GM18508 (cell line): ENCODE measurements at regions not wholly inside any gene's neighbourhood (a gene's known extent, or its start where the extent isn't known, plus 50 kb on each side); places are given as distances from the start of the nearest gene placed in this dataset.

Experiments used
- ATAC-seq: cut with Tn5 transposase; IDR thresholded peaks from one replicate; pipeline ENCODE4 v1.9.1; 2021; ENCODE audit warnings: moderate number of reproducible peaks; ENCODE audit not compliant: insufficient read depth, unreplicated experiment

DNA sequence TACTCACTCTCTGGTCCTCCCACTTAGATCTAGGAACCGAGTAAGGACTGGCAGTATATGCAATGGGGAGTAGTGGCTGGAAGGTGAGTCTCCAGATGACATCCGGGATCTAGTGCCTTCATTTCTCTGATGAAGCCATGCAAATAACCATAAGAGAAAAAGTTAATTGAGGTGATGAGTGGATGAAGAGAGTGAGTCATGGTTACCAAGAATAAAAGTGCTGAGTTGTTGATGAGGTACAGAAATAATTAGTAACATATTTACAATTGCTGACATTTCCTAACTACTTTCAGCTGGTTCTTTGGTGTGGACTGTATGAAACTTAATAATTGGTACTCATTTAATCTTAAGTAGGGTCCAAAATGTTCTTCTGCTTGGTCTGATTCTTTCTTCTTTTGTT, 146.7 kb upstream of the PITX2 start:
- ATAC-seq, result no peak

DNA sequence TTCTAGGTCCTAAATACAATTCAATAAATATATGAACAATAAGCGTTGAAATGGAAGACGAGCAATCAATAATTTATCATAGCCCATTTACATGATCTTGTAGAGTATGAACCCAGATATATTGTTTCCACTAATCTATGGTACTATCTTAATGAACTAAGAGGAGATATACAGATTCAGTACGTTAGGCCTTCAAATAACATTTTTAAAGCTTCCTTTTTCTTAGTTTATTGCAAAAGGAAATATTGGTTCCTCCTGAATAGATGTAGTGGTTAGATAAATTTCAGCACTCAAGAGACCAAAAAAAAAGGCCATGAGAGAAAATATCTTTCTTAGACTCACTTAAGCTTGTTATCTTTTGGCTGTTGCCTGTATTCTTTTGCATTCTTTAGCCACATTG, 147.5 kb upstream of the PITX2 start:
- ATAC-seq, result no peak

DNA sequence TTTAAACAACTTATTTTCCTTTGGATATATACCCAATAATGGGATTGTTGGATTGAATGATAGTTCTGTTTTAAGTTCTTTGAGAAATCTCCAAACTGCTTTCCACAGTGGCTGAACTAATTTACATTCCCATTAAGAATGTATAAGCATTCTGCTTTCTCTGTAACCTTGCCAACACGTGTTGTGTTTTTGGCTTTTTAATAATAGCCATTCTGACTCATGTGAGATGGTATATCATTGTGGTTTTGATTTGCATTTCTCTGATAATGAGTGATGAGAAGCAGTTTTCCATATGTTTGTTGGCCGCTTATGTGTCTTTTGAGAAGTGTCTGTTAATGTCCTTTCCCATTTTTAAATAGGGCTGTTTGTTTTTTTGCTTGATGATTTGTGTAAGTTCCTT, 155.6 kb upstream of the PITX2 start:
- no peak for ATAC-seq

DNA sequence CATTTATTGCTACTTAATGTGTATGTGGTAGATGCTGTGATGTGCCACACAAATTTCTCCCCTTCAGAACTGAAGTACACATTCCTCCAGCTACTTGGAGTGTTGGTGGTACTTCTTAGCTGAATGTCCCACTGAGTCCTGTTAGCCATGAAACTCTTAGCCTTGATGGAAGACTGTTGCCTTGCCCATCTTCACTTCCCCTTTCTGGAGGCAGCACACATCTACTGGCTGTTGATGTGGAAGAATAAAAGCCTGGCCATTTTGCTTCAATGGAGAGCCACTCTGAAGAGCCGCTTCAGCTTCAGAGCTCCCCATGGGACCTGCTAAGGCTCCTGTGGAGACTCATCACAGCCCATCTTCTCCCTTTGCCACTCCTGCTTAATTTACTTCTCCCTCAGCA, 157.7 kb upstream of the PITX2 start:
- no peak for ATAC-seq

DNA sequence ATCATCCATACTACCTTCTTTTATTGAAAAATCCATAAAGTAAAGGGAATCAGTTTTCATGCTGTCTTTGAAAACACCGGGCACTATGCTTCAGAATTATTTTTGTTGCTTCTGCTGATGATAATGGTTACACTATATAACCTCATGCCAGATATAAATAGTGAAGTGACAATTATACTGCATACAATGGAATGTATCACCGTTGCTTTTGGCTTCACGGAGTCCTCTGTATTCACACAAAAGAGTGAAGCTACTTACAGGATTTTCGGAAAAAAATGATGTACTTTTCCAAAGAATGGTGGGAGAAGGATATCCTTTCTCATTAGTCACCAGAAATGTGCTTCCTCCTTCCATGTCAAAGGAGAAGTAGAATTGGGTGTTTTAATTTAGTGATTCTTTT, 159.1 kb upstream of the PITX2 start:
- ATAC-seq, result no peak

DNA sequence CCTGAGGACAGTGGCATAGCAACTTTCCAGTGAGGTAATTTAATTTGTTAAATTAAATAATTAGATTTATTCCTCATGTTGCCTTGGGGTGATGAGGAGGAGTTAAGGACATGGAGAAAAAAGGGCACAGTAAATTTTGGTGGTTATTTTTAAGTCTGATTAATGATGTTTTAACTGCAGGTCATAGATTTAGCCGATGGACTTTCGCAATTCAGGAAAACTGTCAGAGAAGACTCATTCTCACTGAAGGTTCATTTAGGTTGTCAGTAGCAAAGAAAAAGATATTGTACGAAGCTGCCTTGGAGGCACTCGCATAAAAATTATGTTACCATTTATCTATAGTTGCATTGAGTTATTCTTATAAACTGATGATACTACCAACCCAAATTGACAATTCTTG, 164.2 kb upstream of the PITX2 start:
- ATAC-seq, result no peak

DNA sequence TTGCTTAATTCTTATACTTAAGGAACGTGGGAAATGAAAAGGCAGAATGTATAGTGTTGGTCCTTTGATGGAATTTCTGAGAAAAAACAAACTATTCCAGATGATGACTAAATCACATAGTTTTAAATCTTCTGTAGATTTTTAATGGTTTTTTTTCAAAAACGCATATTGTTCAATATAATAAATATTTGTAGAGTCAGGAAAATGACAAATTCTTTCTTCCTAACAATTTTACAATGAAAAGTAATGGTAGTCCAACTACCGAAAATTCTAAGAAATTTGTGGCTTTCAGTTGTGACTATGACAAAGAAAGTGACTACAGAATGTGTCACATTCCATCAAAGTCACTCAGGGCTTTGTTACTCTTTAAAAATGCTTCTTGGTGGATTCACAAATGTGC, 164.8 kb upstream of the PITX2 start:
- no peak for ATAC-seq

DNA sequence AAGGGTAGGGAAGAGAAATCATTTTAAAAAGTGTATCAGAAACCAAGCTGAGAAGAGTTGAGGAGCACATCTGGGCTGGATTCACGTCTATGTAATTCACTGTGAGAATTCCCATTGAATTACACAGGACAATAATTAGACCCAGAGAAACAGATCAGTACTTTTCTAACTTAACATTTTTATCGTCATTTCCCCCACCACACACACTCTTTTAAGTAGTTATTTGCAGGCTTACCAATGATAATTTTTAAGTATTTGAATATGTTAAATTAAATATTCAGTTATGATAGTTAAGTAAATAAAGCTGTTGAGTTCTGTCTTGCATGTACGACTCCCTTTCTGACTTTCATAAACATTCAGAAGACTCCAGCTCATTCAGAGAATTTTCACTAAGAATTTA, 165.4 kb upstream of the PITX2 start:
- ATAC-seq, result no peak

DNA sequence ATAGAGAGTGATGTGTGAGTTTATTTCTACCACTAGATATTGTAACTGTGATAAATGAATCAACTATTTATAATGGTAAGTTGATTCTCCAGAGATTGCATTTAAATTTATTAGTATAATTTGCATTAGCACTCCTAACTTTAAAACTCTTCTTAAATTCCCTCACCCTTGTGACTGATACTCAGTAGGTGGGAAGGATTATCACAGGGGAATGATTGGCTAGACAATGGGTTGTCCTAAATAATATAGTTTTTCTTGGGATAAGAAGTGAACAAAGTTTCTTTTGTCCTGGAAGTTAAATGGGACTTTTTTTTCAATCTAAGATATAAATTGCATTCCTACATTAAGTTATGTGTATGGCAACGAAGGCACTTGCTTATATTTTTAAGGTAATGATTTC, 169.2 kb upstream of the PITX2 start:
- no peak for ATAC-seq

DNA sequence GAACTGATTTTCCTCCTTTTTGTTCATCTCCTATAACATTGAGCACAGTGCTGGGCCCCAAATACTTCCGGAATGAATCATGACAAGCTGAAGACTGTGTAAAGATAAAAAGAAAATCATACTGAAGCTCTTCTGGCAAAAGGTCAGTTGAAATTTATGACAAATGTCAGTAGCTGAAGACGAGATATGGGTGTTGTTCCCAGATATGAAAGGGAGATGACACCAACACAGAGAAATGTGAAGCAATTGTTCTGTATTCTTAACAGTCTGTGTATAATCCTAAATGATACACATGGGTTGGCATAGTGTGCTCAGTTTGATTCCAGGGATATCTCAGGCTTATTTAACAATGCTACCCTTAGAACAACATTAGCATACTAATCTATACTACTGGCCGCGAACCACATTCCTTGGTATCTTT, 170.5 kb upstream of the PITX2 start:
- no peak for ATAC-seq

DNA sequence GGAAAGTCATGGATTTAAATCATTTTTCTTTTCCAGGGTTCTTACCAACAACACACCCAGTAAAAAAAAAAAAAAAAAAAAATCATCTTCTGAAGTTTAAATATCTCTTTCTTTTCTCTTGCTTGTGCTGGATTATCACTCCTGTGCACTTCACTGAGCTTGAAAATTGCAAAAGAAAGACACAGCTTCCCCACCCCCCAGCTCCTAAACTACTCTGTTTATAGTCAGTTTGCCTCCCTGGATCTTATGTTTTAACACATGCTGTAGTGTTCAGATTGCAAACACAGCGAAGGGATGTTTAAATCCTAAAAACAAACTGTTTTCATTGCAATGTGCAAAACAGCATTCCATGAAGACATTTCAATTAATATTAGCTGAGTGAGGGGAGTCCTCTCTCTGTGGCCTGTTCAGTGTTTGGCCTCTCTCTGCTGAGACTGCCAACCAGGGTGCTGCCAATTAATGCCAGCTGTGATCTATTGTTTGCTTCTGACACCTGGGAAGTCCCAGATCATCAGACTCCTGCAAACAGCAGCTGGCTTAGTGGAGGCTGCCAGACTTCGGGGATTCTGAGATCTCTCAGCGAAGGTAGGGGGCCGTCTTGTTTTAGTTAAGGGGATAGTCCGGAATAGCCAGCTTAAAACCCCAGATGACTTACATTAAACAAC, 171.1 kb upstream of the PITX2 start:
- ATAC-seq, result no peak

DNA sequence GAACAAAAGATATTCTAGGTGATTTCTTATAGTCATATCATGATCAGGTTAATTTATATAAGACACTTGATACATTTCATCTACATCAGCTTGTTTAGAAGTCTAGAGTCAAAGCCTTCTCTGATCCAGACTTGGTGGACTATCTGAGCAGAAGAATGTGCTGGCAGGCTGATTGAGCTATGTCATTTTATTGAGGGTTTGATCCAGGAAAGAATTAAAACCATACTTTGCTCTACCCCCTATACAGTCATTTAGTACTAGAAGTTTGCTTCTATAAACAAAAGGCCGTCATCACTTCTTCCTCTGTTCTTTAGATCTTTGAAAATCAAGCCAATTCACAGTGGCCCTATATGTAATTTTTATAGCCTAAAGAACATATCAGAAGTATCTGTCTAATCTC, 173.1 kb upstream of the PITX2 start:
- no peak for ATAC-seq

DNA sequence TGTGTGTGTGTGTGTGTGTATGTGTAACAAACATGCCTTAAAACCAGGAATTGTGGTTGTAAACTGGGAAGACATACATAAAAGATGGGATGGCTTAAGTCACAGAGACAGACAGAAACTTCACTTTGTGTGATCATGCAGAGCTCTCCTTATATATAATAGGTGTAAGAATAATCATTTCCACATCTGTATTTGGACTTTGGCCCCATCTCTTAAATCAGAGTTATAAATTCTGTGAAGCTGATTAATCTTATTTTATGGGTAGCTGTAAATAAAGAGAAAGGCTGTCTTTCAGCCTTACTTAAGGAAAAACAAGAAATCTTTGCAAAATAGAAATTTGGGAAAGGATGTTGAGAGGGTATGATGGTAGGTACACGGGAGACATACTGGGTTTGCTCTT, 174.6 kb upstream of the PITX2 start:
- ATAC-seq, result no peak

DNA sequence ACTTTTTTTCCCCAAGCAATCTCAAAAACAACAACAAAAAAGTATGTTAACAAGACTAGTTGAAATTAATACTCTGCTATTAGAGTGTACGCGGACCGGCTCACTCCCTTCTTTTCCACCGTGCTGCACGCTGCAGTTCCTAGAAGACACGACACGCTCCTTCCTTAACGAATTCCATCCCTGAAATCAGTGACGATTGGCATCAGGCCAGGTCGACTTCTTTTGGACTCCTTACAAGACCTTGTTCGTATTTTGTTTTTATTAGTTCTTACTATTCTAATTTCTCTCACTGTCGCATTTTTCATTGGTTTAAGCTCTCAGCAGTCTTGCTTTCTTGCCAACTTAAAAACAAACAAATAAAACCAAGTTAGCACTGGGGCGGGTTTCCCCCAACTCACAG, 175.8 kb upstream of the PITX2 start:
- ATAC-seq, result no peak

DNA sequence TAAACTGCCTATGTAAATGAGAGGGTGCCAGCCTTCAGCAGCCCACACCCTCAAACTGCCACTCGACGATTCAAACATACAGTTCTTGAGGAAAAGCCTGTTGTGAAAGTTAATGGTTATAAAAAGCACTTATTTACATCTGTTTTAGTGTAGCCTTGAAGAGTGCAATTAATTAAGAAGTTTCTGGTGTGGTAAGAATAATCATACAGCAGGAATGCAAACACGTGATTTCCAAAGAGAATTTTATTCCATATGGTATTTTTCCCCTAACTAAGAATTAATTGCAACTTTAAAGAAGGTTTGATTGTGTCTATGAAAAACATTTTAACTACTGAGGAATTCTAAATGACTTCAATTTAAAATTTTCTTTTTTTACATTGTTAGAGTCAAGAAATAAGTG, 176.3 kb upstream of the PITX2 start:
- no peak for ATAC-seq

DNA sequence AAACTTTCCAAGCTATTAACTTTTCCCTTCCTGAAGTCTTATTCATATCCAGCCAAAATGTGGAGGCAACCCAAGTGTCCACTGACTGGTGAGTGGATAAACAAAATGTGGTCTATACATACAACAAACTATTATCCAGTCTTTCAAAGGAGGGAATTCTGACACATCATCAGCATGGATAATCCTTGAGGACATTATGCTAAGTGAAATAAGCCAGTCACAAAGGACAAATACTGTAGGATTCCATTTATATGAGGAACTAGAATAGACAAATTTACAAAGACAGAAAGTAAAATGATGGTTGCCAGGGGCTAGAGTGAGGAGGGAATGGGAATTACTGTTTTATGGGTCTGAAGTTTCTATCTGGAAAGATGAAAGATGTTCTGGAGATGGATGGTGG, 178.7 kb upstream of the PITX2 start:
- ATAC-seq, result no peak

DNA sequence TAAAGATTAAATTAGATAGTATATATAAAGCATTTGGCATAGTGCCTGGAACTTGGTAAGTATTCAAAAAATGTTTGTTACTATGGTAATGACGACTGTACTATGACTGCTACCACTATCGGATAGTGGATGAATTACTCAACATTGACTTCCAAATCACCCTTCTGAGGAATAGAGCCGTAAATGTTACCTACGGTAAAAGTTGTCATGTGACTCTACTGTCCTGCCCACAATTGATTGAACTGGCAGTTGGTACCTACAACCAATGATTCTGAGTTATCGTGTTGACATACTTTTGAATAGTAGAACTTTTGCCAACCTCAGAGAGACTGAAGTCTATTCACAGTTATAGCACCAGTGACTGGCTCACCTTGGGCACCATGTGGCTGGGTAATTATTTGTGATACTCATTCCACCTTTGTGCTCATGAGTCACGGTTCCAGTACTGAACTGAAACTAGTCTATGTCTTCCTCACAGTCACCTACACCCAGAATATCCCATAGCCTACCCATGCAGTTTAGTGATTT, 185.5 kb upstream of the PITX2 start:
- peak; percentile 90 for ATAC-seq

DNA sequence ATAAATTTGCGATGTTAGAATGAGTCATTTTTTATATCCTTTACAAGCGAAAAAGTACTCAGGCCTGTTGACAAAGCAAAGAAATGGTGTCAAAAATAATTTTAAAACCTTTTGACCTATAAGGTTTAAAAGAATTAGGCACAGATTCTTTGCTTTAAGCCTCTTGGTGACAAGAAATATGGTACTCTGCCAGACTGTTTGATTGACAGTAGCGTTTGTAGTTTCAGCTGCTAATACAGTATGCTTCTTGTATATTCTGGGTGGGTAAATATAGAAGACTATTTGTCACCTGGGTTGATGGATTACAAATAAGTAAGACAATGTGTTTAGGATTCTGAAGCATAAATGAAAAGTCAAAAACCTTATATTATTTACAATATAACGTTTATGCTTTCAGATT, 193.1 kb upstream of the PITX2 start:
- ATAC-seq, result no peak

DNA sequence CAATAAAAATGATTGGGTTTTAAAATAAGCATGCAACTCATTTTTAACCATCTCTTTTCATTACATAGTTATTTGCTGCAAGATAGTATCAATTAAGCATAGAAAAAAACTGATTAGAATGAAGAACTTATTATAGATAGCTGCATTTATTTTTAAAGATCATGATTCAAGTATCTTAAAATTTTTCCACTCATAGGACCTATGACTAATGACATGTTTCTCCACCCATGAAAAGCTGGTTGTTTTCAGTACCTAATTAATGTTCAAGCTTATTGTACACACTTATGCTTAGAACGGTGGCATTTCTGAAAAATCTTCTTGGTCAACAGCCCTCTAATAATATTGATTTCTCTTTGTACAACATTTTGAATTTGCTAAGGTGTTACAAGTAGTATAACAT, 193.5 kb upstream of the PITX2 start:
- ATAC-seq, result no peak

DNA sequence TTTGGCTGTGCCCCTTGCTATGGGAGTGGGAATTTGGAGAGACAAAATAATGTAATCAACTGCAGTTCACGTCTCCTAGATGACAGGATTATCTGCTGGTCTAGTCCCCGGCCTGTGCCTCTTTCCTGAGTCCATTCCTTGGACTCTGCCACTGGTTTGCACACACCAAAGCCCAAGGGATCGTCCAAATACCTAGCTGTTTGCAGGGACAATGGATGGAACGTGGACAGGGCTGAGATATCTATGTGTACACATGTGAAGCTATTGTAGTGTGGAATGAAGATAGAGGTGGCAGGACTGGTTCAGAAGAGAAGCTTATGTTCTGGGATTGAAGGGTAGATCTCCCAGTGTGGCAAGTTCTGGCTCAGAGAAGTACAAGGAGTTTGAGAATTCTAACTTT, 198.3 kb upstream of the PITX2 start:
- ATAC-seq, result no peak

DNA sequence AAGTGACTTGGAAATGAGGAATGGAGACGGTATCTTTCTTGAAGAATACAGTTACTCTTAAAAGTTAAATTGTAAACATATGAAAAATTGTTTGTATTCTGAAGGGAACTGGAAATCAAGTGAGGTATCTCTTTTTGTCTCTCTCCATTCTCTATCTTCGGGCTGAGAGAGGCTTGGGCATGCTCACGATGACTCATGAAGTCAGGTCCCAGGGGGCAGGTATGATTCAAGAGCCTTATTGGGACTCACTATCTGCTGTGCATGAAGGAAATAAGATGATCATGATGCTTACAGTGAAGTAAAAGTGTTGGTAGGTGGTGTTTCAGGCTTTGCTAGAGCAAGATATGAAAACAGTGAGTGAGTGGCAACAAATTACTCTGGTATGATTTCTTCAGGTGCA, 200.4 kb upstream of the PITX2 start:
- peak; percentile 50 for ATAC-seq

DNA sequence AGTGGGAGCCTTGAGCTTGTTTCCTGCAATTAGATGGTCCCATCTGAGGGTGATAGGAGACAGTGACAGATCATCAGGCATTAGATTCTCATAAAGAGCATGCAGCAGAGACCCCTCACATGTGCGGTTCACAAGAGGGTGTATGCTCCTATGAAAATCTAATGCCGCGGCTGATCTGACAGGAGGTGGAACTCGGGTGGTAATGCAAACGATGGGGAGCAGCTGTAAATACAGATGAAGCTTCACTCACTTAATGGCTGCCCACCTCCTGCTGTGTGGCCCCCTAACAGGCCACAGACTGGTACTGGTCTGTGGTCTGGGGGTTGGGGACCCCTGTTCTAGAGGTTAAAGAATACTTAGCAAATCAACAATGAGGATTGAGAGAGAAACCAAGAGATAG, 201.5 kb upstream of the PITX2 start:
- no peak for ATAC-seq

DNA sequence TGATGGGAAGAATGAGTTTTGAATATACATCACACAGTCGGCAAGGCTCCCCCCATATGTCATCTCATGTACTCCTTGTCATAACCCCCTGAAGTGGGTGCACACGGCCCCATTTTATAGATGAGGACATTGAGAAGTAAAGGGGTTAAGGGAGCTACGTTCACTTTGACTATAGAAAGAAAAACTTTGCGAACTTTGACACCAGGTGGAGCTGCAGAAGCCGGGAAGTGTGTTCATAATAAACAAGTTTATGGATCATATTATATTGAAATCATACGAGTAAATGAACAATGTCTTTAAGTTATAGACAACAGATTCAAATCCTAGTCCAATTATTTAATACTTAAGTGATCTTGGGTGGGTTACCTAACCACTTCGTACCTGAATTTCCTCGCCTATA, 203.8 kb upstream of the PITX2 start:
- no peak for ATAC-seq
